ENCODE measurements at regions not wholly inside any gene's neighbourhood (a gene's known extent, or its start where the extent isn't known, plus 50 kb on each side); places are given as distances from the start of the nearest gene placed in this dataset.
"Not testable (repeated sequence)": the region's sequence is repeated elsewhere in the genome, so short reads cannot be mapped to it uniquely, and the experiment has no call there.

DNA sequence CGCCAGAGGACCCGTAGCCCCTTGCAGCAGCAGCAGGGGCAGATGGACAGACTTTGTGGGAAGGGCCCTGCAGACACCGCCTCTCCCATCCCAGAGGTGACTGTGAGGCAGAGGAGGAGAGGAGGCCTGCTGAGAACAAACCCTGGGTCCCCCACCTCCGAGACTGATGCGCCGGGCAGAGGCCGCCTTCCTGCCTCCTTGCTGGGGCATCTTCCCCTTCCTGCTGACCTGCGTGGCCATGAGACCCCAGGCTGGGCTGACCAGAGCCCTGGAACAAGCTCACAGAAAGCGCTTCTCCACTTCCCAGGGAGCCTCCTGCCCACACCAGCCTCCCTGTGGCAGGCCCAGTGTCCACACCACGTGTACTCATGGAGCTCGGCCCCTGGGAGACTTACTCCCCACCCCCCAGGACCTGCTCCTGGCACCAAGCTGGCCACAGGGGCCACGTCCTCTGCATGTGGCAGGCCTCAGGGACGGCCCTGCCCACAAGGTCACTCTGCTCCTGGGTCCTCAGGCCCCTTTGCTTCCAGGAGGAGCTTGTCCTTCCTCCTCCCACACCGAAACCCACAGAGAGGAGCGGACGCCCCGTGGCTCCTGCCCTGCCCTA, 119.0 kb upstream of the ZNF469 start:
- Mint-ChIP-seq H3K27ac (peak overlapping the region in 1 of 8 donors; percentile 68), H3K27me3 (peaks cover 17 to 27% of the 10 kb centered on the region in 2 donors)
- H3K27ac ChIP-seq (ENCODE audit: low read depth, low read length); H3K4me1 Mint-ChIP-seq; H3K9me3 Mint-ChIP-seq; H3K9me3 ChIP-seq (ENCODE audit: low read length); H3K27me3 ChIP-seq (ENCODE audit: insufficient read depth, low read length, poor library complexity, severe bottlenecking); H3K4me1 ChIP-seq (ENCODE audit: insufficient read depth, low read length); POLR2A ChIA-PET; H3K36me3 Mint-ChIP-seq; H3K4me3 ChIP-seq (ENCODE audit: low read length); CTCF ChIA-PET; H3K4me3 Mint-ChIP-seq; DNase-seq; H3K36me3 ChIP-seq (ENCODE audit: insufficient read depth, low read length): not testable (repeated sequence)

DNA sequence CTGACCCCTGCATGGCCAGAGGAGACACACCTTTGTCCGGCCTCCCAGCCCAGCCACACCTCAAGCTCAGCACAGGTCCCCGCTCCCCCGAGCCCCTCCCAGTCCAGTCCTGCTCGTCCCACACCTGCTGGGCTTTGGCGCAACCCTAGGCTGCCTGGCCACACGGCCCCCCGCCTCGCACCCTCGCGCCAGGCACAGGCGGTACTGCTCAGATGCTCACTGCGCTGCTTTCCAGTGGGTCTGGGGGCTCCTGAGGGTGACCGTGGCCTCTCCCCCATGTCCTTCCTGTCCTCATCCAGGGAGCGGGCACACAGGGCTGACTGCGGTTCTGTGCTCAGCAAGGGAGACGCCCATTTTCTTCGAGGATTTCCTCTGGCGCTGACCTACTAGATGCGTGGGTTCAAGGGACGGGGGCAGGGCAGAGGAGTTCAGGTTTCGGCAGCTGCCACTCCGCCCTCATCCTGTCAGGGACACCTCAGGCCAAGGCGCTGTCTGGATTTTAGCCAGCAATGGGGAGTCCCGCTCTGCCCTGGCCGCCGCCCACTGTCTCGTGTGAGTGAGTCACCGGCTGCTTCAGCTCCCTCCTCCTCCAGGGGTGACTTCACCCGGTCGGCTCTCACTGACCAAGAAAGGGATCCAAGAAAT, 118.0 kb upstream of the ZNF469 start:
- peak overlapping the region in 1 of 7 donors; percentile 74 for H3K4me3 Mint-ChIP-seq
- H3K4me1 Mint-ChIP-seq, result peaks cover 0 to 7% (median 0%) of the 10 kb centered on the region in 3 donors
- Histone ChIP-seq H3K27me3 (ENCODE audit: insufficient read depth, low read length, poor library complexity, severe bottlenecking) (no peaks in the 10 kb centered on the region), H3K36me3 (ENCODE audit: insufficient read depth, low read length) (no peaks in the 10 kb centered on the region), H3K27ac (ENCODE audit: low read depth, low read length) (peak overlapping the region; percentile 47), H3K4me1 (ENCODE audit: insufficient read depth, low read length) (no peaks in the 10 kb centered on the region), H3K4me3 (ENCODE audit: low read length) (no peak overlapping the region), H3K9me3 (ENCODE audit: low read length) (no peaks in the 10 kb centered on the region)
- no peaks in the 10 kb centered on the region for H3K36me3 Mint-ChIP-seq
- peak in 4 of 5 donors; percentile 35 to 59 (median 57) for DNase-seq
- CTCF ChIA-PET, result interaction anchor here (0.6 kb wide), 1 partner anchor 543 kb away, joined by 3 read pairs; no protein-coding TSS in a partner anchor
- H3K27me3 Mint-ChIP-seq, result peaks cover 17 to 26% of the 10 kb centered on the region in 2 donors
- POLR2A ChIA-PET, result no interaction called here
- peak overlapping the region in 3 of 8 donors; percentile 50 to 68 (median 66) for H3K27ac Mint-ChIP-seq
- H3K9me3 Mint-ChIP-seq, result no peaks in the 10 kb centered on the region

DNA sequence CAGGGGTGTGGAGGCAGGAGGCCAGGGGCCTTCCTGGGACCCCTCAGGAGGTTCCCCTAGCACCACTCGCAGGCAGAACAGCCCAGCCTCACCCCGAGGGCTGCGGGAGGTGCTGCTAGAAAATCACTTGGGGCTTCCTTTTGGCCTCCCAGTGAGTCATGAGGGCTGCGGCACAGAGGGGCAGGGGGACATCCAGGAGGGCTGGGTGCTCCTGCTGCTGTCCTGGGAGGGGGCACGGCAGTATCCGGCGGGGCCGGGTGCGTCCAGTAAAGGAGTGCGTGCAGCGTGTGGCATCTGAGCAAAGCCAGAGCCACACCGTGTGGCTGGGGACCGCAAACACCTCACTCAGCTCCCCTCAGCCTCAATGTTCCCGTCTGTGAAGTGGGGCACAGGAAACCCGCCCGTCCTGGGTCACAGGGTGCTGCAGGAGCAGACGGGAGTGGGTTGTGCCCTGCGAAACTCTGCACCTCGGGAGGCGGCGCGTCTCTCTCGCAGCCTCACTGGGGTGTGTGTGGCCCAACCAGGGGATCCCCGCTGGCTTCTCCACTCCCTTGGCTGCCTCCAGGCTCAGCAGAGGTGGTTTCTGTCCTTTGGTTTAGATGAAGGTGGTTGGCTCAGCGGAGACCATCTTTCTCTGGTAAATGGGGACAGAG, 117.3 kb upstream of the ZNF469 start:
- H3K27ac ChIP-seq (ENCODE audit: low read depth, low read length); H3K4me1 ChIP-seq (ENCODE audit: insufficient read depth, low read length); H3K9me3 ChIP-seq (ENCODE audit: low read length); POLR2A ChIA-PET; H3K27me3 ChIP-seq (ENCODE audit: insufficient read depth, low read length, poor library complexity, severe bottlenecking); H3K4me1 Mint-ChIP-seq; CTCF ChIA-PET; H3K36me3 ChIP-seq (ENCODE audit: insufficient read depth, low read length); H3K36me3 Mint-ChIP-seq; H3K9me3 Mint-ChIP-seq; H3K4me3 ChIP-seq (ENCODE audit: low read length): not testable (repeated sequence)
- peak overlapping the region in 4 of 7 donors; percentile 20 to 65 (median 43) for H3K4me3 Mint-ChIP-seq
- H3K27ac Mint-ChIP-seq, result peak overlapping the region in 2 of 8 donors; percentile 38 to 68
- H3K27me3 Mint-ChIP-seq, result peaks cover 12 to 24% of the 10 kb centered on the region in 2 donors
- peak in 4 of 5 donors; percentile 40 to 67 (median 57) for DNase-seq

DNA sequence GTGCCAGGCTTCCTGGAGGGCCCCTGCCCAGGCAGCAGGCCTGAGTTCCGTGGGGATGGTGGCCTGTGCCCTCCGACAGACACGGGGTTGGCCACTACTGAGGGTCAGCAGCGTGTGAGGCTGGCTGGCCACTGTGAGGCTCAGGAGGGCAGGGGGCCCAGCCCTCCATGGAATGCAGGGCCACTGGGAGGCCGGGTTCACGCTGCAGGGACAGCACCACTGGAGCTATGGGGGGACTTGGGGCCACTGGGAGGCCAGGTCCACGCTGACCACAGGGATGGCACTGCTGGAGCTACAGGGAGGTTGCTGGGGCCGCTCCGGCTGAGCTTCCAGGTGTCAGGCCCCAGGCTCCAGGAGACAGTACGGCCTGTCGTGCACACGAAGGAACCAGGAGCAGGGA, 116.7 kb upstream of the ZNF469 start:
- H3K4me1 Mint-ChIP-seq; H3K4me3 ChIP-seq (ENCODE audit: low read length); H3K36me3 ChIP-seq (ENCODE audit: insufficient read depth, low read length); H3K9me3 Mint-ChIP-seq; H3K27me3 ChIP-seq (ENCODE audit: insufficient read depth, low read length, poor library complexity, severe bottlenecking); CTCF ChIA-PET; DNase-seq; H3K36me3 Mint-ChIP-seq; H3K4me1 ChIP-seq (ENCODE audit: insufficient read depth, low read length); H3K27ac Mint-ChIP-seq; H3K9me3 ChIP-seq (ENCODE audit: low read length); H3K27ac ChIP-seq (ENCODE audit: low read depth, low read length); POLR2A ChIA-PET: not testable (repeated sequence)
- Mint-ChIP-seq H3K4me3 (peak overlapping the region in 1 of 7 donors; percentile 6), H3K27me3 (peaks cover 11 to 21% of the 10 kb centered on the region in 2 donors)

DNA sequence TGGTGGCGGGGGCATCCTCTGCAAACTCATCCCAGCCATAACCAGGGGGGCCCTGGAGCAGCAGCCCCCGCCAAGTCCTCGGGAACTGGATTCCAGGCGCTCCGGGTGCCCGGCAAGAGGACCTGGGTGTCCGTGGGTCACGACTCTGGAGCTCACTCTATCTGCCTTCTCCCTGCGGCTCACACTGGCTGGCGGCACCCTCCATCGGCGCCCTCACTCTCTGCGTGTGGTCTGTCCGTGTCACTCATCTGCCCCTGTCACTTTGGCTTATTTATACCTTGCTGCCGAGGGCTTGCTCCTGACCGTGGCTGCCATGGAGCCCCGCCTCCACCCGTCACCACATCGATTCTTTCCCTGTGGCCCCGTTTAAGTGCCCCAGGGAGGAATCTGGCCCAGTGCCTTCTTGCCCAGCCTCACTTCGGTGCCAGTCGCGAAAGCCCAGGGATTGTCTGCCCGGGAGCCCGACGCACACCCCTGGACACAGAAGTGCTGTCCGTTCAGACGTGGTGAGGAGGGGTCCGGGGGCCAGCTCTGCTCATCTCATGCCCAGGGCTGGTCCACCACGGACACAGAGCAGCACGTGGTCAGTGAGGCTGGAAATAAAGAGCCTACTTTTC, 115.7 kb upstream of the ZNF469 start:
- H3K36me3 Mint-ChIP-seq; H3K4me1 Mint-ChIP-seq; H3K4me3 Mint-ChIP-seq; H3K4me3 ChIP-seq (ENCODE audit: low read length); POLR2A ChIA-PET; H3K4me1 ChIP-seq (ENCODE audit: insufficient read depth, low read length); H3K9me3 ChIP-seq (ENCODE audit: low read length); H3K36me3 ChIP-seq (ENCODE audit: insufficient read depth, low read length); CTCF ChIA-PET; H3K9me3 Mint-ChIP-seq; H3K27me3 ChIP-seq (ENCODE audit: insufficient read depth, low read length, poor library complexity, severe bottlenecking); DNase-seq; H3K27ac Mint-ChIP-seq; H3K27ac ChIP-seq (ENCODE audit: low read depth, low read length): not testable (repeated sequence)
- H3K27me3 Mint-ChIP-seq, result peaks cover 13 to 18% of the 10 kb centered on the region in 2 donors

DNA sequence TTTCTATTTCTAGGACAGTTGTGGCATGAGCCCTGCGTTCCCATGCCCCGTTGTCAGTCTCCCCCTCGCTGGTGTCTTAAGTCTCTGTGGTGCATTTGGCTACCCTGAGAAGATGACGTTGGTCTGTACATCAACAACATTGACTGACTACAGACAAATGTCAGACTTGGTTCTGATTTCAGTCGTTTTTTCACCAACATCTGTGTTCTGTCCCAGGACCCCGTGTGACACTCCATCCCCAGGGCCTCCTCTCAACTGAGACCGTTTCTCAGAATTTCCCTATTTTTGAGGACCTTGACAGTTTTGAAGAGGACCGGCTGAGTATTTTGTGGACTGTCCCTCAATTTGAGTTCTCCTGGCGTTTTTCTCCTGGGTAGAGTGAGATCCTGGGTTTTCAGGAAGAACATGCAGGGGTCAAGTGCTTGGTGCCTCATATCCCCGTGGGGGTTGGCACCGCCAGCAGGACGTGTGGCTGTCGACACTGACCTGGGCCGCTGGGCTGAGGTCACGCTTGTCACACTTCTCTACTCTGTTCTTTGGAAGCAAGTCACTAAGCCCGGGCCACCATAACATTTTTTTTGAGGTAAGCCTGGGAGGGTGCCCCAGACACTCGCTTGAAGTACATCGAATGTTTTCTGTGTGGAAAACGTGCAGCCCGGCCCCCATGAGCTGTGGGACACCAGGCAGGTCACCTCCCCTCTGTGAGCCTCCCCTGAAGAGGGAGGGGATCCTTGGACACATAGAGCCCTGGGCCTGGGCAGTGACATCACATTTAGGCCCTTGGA, 114.4 kb upstream of the ZNF469 start:
- H3K9me3 ChIP-seq (ENCODE audit: low read length); H3K9me3 Mint-ChIP-seq; H3K4me3 Mint-ChIP-seq; CTCF ChIA-PET; H3K4me1 ChIP-seq (ENCODE audit: insufficient read depth, low read length); H3K36me3 Mint-ChIP-seq; H3K27me3 ChIP-seq (ENCODE audit: insufficient read depth, low read length, poor library complexity, severe bottlenecking); H3K4me1 Mint-ChIP-seq; H3K4me3 ChIP-seq (ENCODE audit: low read length); H3K36me3 ChIP-seq (ENCODE audit: insufficient read depth, low read length); H3K27ac ChIP-seq (ENCODE audit: low read depth, low read length); DNase-seq; POLR2A ChIA-PET: not testable (repeated sequence)
- Mint-ChIP-seq H3K27me3 (peaks cover 11 to 14% of the 10 kb centered on the region in 2 donors), H3K27ac (peak overlapping the region in 1 of 8 donors; percentile 64)

DNA sequence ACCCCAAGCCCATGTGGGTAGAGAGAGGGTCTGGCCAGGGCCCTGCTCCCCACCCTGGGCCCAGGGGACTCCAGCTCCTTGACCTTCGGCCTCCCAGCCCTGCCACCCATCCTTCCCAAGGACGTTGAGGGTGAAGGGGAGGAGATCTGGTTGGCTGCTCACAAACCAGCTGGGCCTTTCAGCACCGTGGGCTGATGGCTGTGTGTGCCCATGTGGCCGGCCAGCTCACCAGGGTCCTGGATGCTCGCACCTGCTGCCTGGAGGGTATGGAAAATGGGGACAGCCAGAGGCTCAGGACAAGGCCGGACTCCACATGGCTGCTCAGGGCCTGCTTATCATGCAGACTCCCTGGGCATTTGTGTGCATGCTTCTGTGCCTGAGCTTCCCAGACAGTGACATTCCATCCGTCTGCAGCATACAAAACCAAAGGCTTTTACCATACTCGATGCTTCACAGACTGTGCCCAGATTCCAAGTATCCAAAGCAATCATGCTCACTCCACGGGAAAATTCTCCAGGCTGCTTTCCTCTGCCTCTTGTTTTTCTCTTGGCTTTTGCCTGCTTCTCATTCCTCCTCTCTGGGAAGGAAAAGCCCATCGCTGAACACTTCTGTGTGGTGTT, 112.5 kb upstream of the ZNF469 start:
- H3K4me3 ChIP-seq (ENCODE audit: low read length); CTCF ChIA-PET; H3K9me3 Mint-ChIP-seq; H3K27ac ChIP-seq (ENCODE audit: low read depth, low read length); H3K4me1 ChIP-seq (ENCODE audit: insufficient read depth, low read length); H3K36me3 ChIP-seq (ENCODE audit: insufficient read depth, low read length); H3K27me3 ChIP-seq (ENCODE audit: insufficient read depth, low read length, poor library complexity, severe bottlenecking); H3K4me3 Mint-ChIP-seq; H3K4me1 Mint-ChIP-seq; H3K36me3 Mint-ChIP-seq; H3K9me3 ChIP-seq (ENCODE audit: low read length); POLR2A ChIA-PET; DNase-seq; H3K27ac Mint-ChIP-seq: not testable (repeated sequence)
- H3K27me3 Mint-ChIP-seq, result peaks cover 11 to 14% of the 10 kb centered on the region in 2 donors
